ENCODE measurements at regions not wholly inside any gene's neighbourhood (a gene's known extent, or its start where the extent isn't known, plus 50 kb on each side); places are given as distances from the start of the nearest gene placed in this dataset.

- no peaks in the 10 kb centered on the region for H3K36me3 ChIP-seq (ENCODE audit: control insufficient read depth in 2 of 3, insufficient read depth in 3 of 3, low read length in 3 of 3)
- peaks cover 0 to 10% (median 0%) of the 10 kb centered on the region in 3 donors for H3K4me1 ChIP-seq (ENCODE audit: control insufficient read depth in 2 of 3, insufficient read depth in 2 of 3, low read depth in 1 of 3, low read length in 3 of 3)
- H3K27me3 ChIP-seq (ENCODE audit: control insufficient read depth, insufficient read depth, low read length), result no peaks in the 10 kb centered on the region
- FAIRE-seq, result no peak
- no peak overlapping the region for H3K9ac ChIP-seq (ENCODE audit: low read length in 3 of 3)
- intact Hi-C loops (cut with DNase I), result no loop called here
- no peak for TF ChIP-seq CTCF (IDR thresholded peaks at IDR 0.05; ENCODE audit: borderline replicate concordance, extremely low read depth, insufficient read depth)
- H3K4me3 ChIP-seq (ENCODE audit: low read length in 3 of 3), result no peak overlapping the region
- H3K9me3 ChIP-seq (ENCODE audit: control insufficient read depth in 2 of 3, insufficient read depth in 1 of 3, low read length in 3 of 3), result no peaks in the 10 kb centered on the region
- DNase-seq, result no peak
- H3K27ac ChIP-seq (ENCODE audit: low read depth in 2 of 2, low read length in 2 of 2), result no peak overlapping the region
Observed at GRCh38 chr2:226475650-226476049, 324.0 kb downstream of the IRS1 start.

- TF ChIP-seq CTCF (IDR thresholded peaks at IDR 0.05; ENCODE audit: borderline replicate concordance, extremely low read depth, insufficient read depth), result no peak
- intact Hi-C loops (cut with DNase I), result no loop called here
- Histone ChIP-seq H3K27me3 (ENCODE audit: control insufficient read depth, insufficient read depth, low read length) (no peaks in the 10 kb centered on the region), H3K9me3 (ENCODE audit: control insufficient read depth in 2 of 3, insufficient read depth in 1 of 3, low read length in 3 of 3) (no peaks in the 10 kb centered on the region), H3K4me1 (ENCODE audit: control insufficient read depth in 2 of 3, insufficient read depth in 2 of 3, low read depth in 1 of 3, low read length in 3 of 3) (peaks cover 0 to 10% (median 0%) of the 10 kb centered on the region in 3 donors), H3K9ac (ENCODE audit: low read length in 3 of 3) (no peak overlapping the region), H3K4me3 (ENCODE audit: low read length in 3 of 3) (no peak overlapping the region), H3K36me3 (ENCODE audit: control insufficient read depth in 2 of 3, insufficient read depth in 3 of 3, low read length in 3 of 3) (no peaks in the 10 kb centered on the region), H3K27ac (ENCODE audit: low read depth in 2 of 2, low read length in 2 of 2) (no peak overlapping the region)
- DNase-seq (no peak), FAIRE-seq (no peak)
Observed at GRCh38 chr2:226474131-226474530, 325.5 kb downstream of the IRS1 start.

- intact Hi-C loops (cut with DNase I), result no loop called here
- FAIRE-seq, result no peak
Observed at GRCh38 chr2:226471987-226472470, 327.6 kb downstream of the IRS1 start.

More at GRCh38 chr2:226471987-226472470, 327.6 kb downstream of the IRS1 start:
- Histone ChIP-seq H3K9me3 (ENCODE audit: control insufficient read depth in 2 of 3, insufficient read depth in 1 of 3, low read length in 3 of 3) (no peaks in the 10 kb centered on the region), H3K27me3 (ENCODE audit: control insufficient read depth, insufficient read depth, low read length) (no peaks in the 10 kb centered on the region), H3K4me3 (ENCODE audit: low read length in 3 of 3) (no peak overlapping the region), H3K9ac (ENCODE audit: low read length in 3 of 3) (no peak overlapping the region), H3K36me3 (ENCODE audit: control insufficient read depth in 2 of 3, insufficient read depth in 3 of 3, low read length in 3 of 3) (no peaks in the 10 kb centered on the region), H3K27ac (ENCODE audit: low read depth in 2 of 2, low read length in 2 of 2) (no peak overlapping the region), H3K4me1 (ENCODE audit: control insufficient read depth in 2 of 3, insufficient read depth in 2 of 3, low read depth in 1 of 3, low read length in 3 of 3) (no peaks in the 10 kb centered on the region)
- TF ChIP-seq CTCF (IDR thresholded peaks at IDR 0.05; ENCODE audit: borderline replicate concordance, extremely low read depth, insufficient read depth), result no peak
- no peak for DNase-seq
